ENCODE measurements at regions not wholly inside any gene's neighbourhood (a gene's known extent, or its start where the extent isn't known, plus 50 kb on each side); places are given as distances from the start of the nearest gene placed in this dataset.

GRCh38 chr4:114349543-114350175 lies 248.9 kb upstream of the UGT8 start:
- no peak for TF ChIP-seq CTCF (IDR thresholded peaks at IDR 0.05; ENCODE audit: low read depth, low read length)
- no peak overlapping the region for H3K4me3 ChIP-seq (ENCODE audit: low read depth, low read length)

- H3K4me3 ChIP-seq (ENCODE audit: low read depth, low read length), result no peak overlapping the region
- TF ChIP-seq CTCF (IDR thresholded peaks at IDR 0.05; ENCODE audit: low read depth, low read length), result no peak
Measured at GRCh38 chr4:114358901-114359300, 239.7 kb upstream of the UGT8 start.

- H3K4me3 ChIP-seq (ENCODE audit: low read depth, low read length), result peak overlapping the region; percentile 32
- TF ChIP-seq CTCF (IDR thresholded peaks at IDR 0.05; ENCODE audit: low read depth, low read length), result no peak
Measured at GRCh38 chr4:114361249-114361648, 237.4 kb upstream of the UGT8 start.

GRCh38 chr4:114364857-114365256 lies 233.8 kb upstream of the UGT8 start:
- TF ChIP-seq CTCF (IDR thresholded peaks at IDR 0.05; ENCODE audit: low read depth, low read length), result no peak

GRCh38 chr4:114365591-114365990 lies 233.0 kb upstream of the UGT8 start:
- no peak overlapping the region for H3K4me3 ChIP-seq (ENCODE audit: low read depth, low read length)
- TF ChIP-seq CTCF (IDR thresholded peaks at IDR 0.05; ENCODE audit: low read depth, low read length), result no peak

More at GRCh38 chr4:114364857-114365256, 233.8 kb upstream of the UGT8 start:
- peak overlapping the region; percentile 43 for H3K4me3 ChIP-seq (ENCODE audit: low read depth, low read length)

- TF ChIP-seq CTCF (IDR thresholded peaks at IDR 0.05; ENCODE audit: low read depth, low read length), result no peak
- H3K4me3 ChIP-seq (ENCODE audit: low read depth, low read length), result no peak overlapping the region
Measured at GRCh38 chr4:114366368-114366767, 232.2 kb upstream of the UGT8 start.

- no peak for TF ChIP-seq CTCF (IDR thresholded peaks at IDR 0.05; ENCODE audit: low read depth, low read length)
- no peak overlapping the region for H3K4me3 ChIP-seq (ENCODE audit: low read depth, low read length)
Measured at GRCh38 chr4:114368751-114369150, 229.9 kb upstream of the UGT8 start.
